H1 (cell line): ENCODE measurements at regions not wholly inside any gene's neighbourhood (a gene's known extent, or its start where the extent isn't known, plus 50 kb on each side); places are given as distances from the start of the nearest gene placed in this dataset.

Source experiments
- CTCF ChIA-PET: fragments of 300-600 bp; sonication (Branson Sonifier 250); formaldehyde crosslinking; loops from one replicate; lab custom pipeline; 2021; ENCODE audit not compliant: partially characterized antibody; lab: Charles Lee
- POLR2A ChIA-PET: fragments of 300-600 bp; sonication (Branson Sonifier 250); formaldehyde crosslinking; loops from one replicate; lab custom pipeline; 2021; ENCODE audit warnings: inconsistent platforms; ENCODE audit not compliant: partially characterized antibody; lab: Charles Lee
- DNase-seq, 2 experiments: peaks; one replicate each; pipeline versions ENCODE4 v3.0.0 to v3.0.0-alpha.2; 2010 to 2022; ENCODE audit warnings: low spot score in 2 of 2, low read depth in 1 of 2, mixed read lengths in 1 of 2
- FAIRE-seq: peaks from 2 replicates; lab custom pipeline; 2011; peaks lifted over from hg19 to GRCh38; lab: Jason Lieb, UNC
- H2AFZ ChIP-seq: 2 replicates; pipeline ENCODE4 v1.8.1; 2012; ENCODE audit warnings: low read length, inconsistent platforms
- H2AK5ac ChIP-seq: 2 replicates; pipeline ENCODE4 v1.6.1; 2013; ENCODE audit warnings: low read depth, low read length
- H2BK120ac ChIP-seq: replicated peaks from 2 replicates; pipeline ENCODE3; 2013; ENCODE audit warnings: low read depth, low read length, inconsistent platforms
- H2BK12ac ChIP-seq: 2 replicates; pipeline ENCODE4 v1.6.1; 2013; ENCODE audit warnings: low read depth, low read length
- H2BK15ac ChIP-seq: 2 replicates; pipeline ENCODE4 v1.6.1; 2013; ENCODE audit warnings: low read length
- H2BK20ac ChIP-seq: 2 replicates; pipeline ENCODE4 v1.6.1; 2013; ENCODE audit warnings: low read length
- H2BK5ac ChIP-seq: 2 replicates; pipeline ENCODE4 v1.6.1; 2013; ENCODE audit warnings: low read depth, low read length
- H3K14ac ChIP-seq: 2 replicates; pipeline ENCODE4 v1.6.1; 2013; ENCODE audit warnings: inconsistent platforms; ENCODE audit not compliant: insufficient read length
- H3K18ac ChIP-seq: 2 replicates; pipeline ENCODE4 v1.6.1; 2013; ENCODE audit warnings: low read length; ENCODE audit errors: extremely low read depth
- H3K23ac ChIP-seq: 2 replicates; pipeline ENCODE4 v1.6.1; 2013; ENCODE audit warnings: inconsistent platforms; ENCODE audit not compliant: insufficient read length
- H3K23me2 ChIP-seq: 2 replicates; pipeline ENCODE4 v1.6.1; 2013; ENCODE audit warnings: low read depth, low read length
- H3K27ac ChIP-seq: 2 replicates; pipeline ENCODE4 v1.6.1; 2011; ENCODE audit warnings: low read depth, low read length, inconsistent platforms
- H3K27me3 ChIP-seq, 4 experiments: replicated peaks in 1 of 4; 1 replicate in 1 of 4; 2 replicates in 3 of 4; pipeline versions ENCODE4 v1.6.1 to v1.8.1; 2011 to 2013; ENCODE audit warnings: low read length in 3 of 4, mild to moderate bottlenecking in 3 of 4, inconsistent platforms in 2 of 4, mixed read lengths in 2 of 4, moderate library complexity in 1 of 4; ENCODE audit not compliant: control insufficient read depth in 3 of 4, insufficient read depth in 3 of 4; ENCODE audit errors: extremely low read depth in 1 of 4
- H3K36me3 ChIP-seq, 4 experiments: 2 replicates each; pipeline versions ENCODE4 v1.6.1 to v1.8.1; 2011 to 2013; ENCODE audit warnings: mild to moderate bottlenecking in 4 of 4, low read length in 3 of 4, moderate library complexity in 2 of 4, control low read depth in 1 of 4, inconsistent platforms in 1 of 4; ENCODE audit not compliant: insufficient read depth in 4 of 4, control insufficient read depth in 2 of 4
- H3K4ac ChIP-seq: replicated peaks from 2 replicates; pipeline ENCODE3; 2013; ENCODE audit warnings: low read length, low read depth, mixed read lengths, inconsistent platforms; ENCODE audit not compliant: insufficient read length
- H3K4me1 ChIP-seq, 4 experiments: replicated peaks in 1 of 4; 1 replicate in 1 of 4; 2 replicates in 3 of 4; pipeline versions ENCODE4 v1.6.1 to v1.8.1; 2011 to 2013; ENCODE audit warnings: low read length in 3 of 4, inconsistent platforms in 2 of 4, mixed read lengths in 1 of 4; ENCODE audit not compliant: insufficient read depth in 4 of 4, control insufficient read depth in 3 of 4
- H3K4me2 ChIP-seq, 2 experiments: 2 replicates each; pipeline versions ENCODE4 v1.6.1 to v1.8.1; 2011 to 2013; ENCODE audit warnings: low read depth in 2 of 2, low read length in 2 of 2, control low read depth in 1 of 2, inconsistent platforms in 1 of 2, mild to moderate bottlenecking in 1 of 2; ENCODE audit not compliant: insufficient read depth in 1 of 2
- H3K4me3 ChIP-seq, 4 experiments: fragments of 200-600, 300-600 bp in 1 of 4; sonication (generic), shearing (Covaris generic), sonication (Bioruptor Twin) in 1 of 4; 2 replicates each; pipeline versions ENCODE4 v1.5.1 to v1.8.1; 2011 to 2016; ENCODE audit warnings: low read length in 4 of 4, low read depth in 3 of 4, control low read depth in 2 of 4, inconsistent platforms in 2 of 4, mild to moderate bottlenecking in 2 of 4, mixed read lengths in 1 of 4, moderate library complexity in 1 of 4; ENCODE audit not compliant: insufficient read depth in 2 of 4; ENCODE audit errors: extremely low read depth in 1 of 4
- H3K56ac ChIP-seq: replicated peaks from 2 replicates; pipeline ENCODE3; 2013; ENCODE audit warnings: low read depth, mild to moderate bottlenecking, mixed read lengths, low read length, inconsistent platforms; ENCODE audit not compliant: insufficient read length
- H3K79me1 ChIP-seq: 2 replicates; pipeline ENCODE4 v1.6.1; 2013; ENCODE audit warnings: low read depth, low read length, control low read depth
- H3K79me2 ChIP-seq, 2 experiments: 2 replicates each; pipeline versions ENCODE4 v1.6.1 to v1.8.1; 2012 to 2013; ENCODE audit warnings: low read length in 2 of 2, mild to moderate bottlenecking in 2 of 2, inconsistent platforms in 1 of 2; ENCODE audit not compliant: insufficient read depth in 2 of 2, control insufficient read depth in 1 of 2
- H3K9ac ChIP-seq, 4 experiments: replicated peaks in 1 of 4; 1 replicate in 1 of 4; 2 replicates in 3 of 4; pipeline versions ENCODE4 v1.6.1 to v1.8.1; 2011 to 2013; ENCODE audit warnings: low read depth in 3 of 4, low read length in 3 of 4, control low read depth in 2 of 4, mild to moderate bottlenecking in 2 of 4, moderate library complexity in 2 of 4, inconsistent platforms in 1 of 4; ENCODE audit errors: extremely low read depth in 1 of 4
- H3K9me3 ChIP-seq, 2 experiments: 2 replicates each; pipeline versions ENCODE4 v1.6.1 to v1.8.1; 2012 to 2013; ENCODE audit warnings: mild to moderate bottlenecking in 2 of 2, moderate library complexity in 2 of 2, control low read depth in 1 of 2, inconsistent platforms in 1 of 2, low read depth in 1 of 2, low read length in 1 of 2, mixed read lengths in 1 of 2; ENCODE audit not compliant: insufficient read depth in 2 of 2
- H4K20me1 ChIP-seq, 2 experiments: replicated peaks in 1 of 2; 2 replicates each; pipeline versions ENCODE3 to v1.8.1; 2011 to 2013; ENCODE audit warnings: inconsistent platforms in 2 of 2, low read length in 2 of 2, mild to moderate bottlenecking in 1 of 2; ENCODE audit not compliant: insufficient read depth in 2 of 2, control insufficient read depth in 1 of 2
- H4K5ac ChIP-seq: 2 replicates; pipeline ENCODE4 v1.6.1; 2013; ENCODE audit warnings: low read length, low read depth, mixed read lengths, inconsistent platforms; ENCODE audit not compliant: insufficient read length
- H4K8ac ChIP-seq: 2 replicates; pipeline ENCODE4 v1.8.0; 2013; ENCODE audit warnings: mild to moderate bottlenecking, moderate library complexity, low read length, inconsistent platforms; ENCODE audit not compliant: insufficient read depth; ENCODE audit errors: extremely low read depth
- H4K91ac ChIP-seq: replicated peaks from 2 replicates; pipeline ENCODE3; 2013; ENCODE audit warnings: low read length, mixed read lengths, inconsistent platforms; ENCODE audit not compliant: insufficient read length
- CBX8 ChIP-seq: fragments of 300-800, 300-1000 bp; sonication (generic); IDR thresholded peaks from 2 replicates; pipeline ENCODE4 v1.7.1; 2016; ENCODE audit warnings: low read depth, low read length, borderline replicate concordance
- CEBPB ChIP-seq: IDR thresholded peaks from 2 replicates; pipeline ENCODE4 v1.6.1; 2012; ENCODE audit warnings: low read depth, low read length
- GTF2F1 ChIP-seq: IDR thresholded peaks from 2 replicates; pipeline ENCODE4 v1.6.1; 2012; ENCODE audit warnings: low read depth, low read length, improper control_type of control experiment, borderline replicate concordance
- MAFK ChIP-seq: IDR thresholded peaks from 2 replicates; pipeline ENCODE4 v1.6.1; 2012; ENCODE audit warnings: low read depth, mild to moderate bottlenecking, improper control_type of control experiment, low read length
- NRF1 ChIP-seq: IDR thresholded peaks from 2 replicates; pipeline ENCODE4 v1.6.1; 2011; ENCODE audit warnings: mild to moderate bottlenecking, low read depth, low read length, improper control_type of control experiment
- RAD21 ChIP-seq, 2 experiments: IDR thresholded peaks in 1 of 2; conservative IDR thresholded peaks in 1 of 2; 2 replicates each; pipeline ENCODE4 v1.6.1; 2011; ENCODE audit warnings: low read depth in 2 of 2, low read length in 2 of 2, improper control_type of control experiment in 1 of 2, inconsistent platforms in 1 of 2, mild to moderate bottlenecking in 1 of 2, moderate library complexity in 1 of 2
- RNF2 ChIP-seq: fragments of 200-900, 300-1000 bp; sonication (generic); IDR thresholded peaks from 2 replicates; pipeline ENCODE4 v1.7.1; 2016; ENCODE audit warnings: borderline replicate concordance, low read depth, mild to moderate bottlenecking, antibody characterized with exemption, low read length; ENCODE audit not compliant: poor library complexity, severe bottlenecking; ENCODE audit errors: missing control alignments
- WGBS, 2 experiments: shearing (Covaris generic) in 1 of 2; methylation state at CpG; one replicate each; pipeline versions ENCODE4 v1.1.6 to v1.1.7; 2013 to 2015; ENCODE audit warnings: low lambda C conversion rate in 2 of 2, mixed read lengths in 2 of 2, inconsistent platforms in 1 of 2, low coverage in 1 of 2, missing lambda C conversion rate in 1 of 2; ENCODE audit not compliant: insufficient replicate concordance in 2 of 2, insufficient coverage in 1 of 2, insufficient read length in 1 of 2; ENCODE audit errors: extremely low coverage in 1 of 2, missing lambda C conversion rate in 1 of 2; 5-methylcytosine and 5-hydroxymethylcytosine counted together

DNA sequence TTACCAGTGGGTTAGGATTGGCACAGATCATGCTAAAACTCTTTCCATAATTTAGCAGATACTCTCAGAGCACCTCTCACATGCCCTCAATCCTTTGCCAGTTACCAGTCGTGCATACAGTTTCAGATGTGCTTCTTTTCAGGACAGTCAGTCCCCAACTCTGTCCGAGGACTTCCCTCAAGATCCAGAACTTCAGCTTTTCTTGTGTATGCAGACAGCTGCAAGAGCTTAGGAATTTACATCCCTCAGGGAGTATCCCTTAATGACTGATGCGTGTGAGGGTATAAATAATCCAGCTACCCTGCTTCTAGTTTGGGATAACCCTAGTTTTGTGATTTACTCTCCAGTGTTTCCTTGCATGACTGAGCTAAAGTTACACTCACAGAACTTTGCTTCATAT lies 393.0 kb upstream of the PLXNA2 start:
- CTCF ChIA-PET = interaction anchor here (0.9 to 1.4 kb wide), 3 partner anchors 41 to 385 kb away, joined by 3 to 4 read pairs (median 3); no protein-coding TSS in a partner anchor
- FAIRE-seq = no peak
- 92% methylated on average over 3 of the region's 3 CpGs; no CpG with 5 or more reads in 1 of the 2 experiments for WGBS, 2 experiments

More for the DNA sequence above, 393.0 kb upstream of the PLXNA2 start:
- H3K4ac ChIP-seq = no peak overlapping the region
- H2BK15ac ChIP-seq = no peak overlapping the region
- POLR2A ChIA-PET = no interaction called here
- no peaks in the 10 kb centered on the region for H3K23me2 ChIP-seq
- H3K79me1 ChIP-seq = no peaks in the 10 kb centered on the region
- no peaks in the 10 kb centered on the region for H3K79me2 ChIP-seq
- H3K23ac ChIP-seq = no peak overlapping the region
- no peak overlapping the region for H4K8ac ChIP-seq
- TF ChIP-seq GTF2F1 = no peak
- no peak for TF ChIP-seq MAFK
- TF ChIP-seq NRF1 = no peak
- no peak for TF ChIP-seq RAD21 (IDR thresholded peaks at IDR 0.05 in 1 of 2, conservative IDR thresholded peaks at IDR 0.05 in 1 of 2; ENCODE audit: low read depth in 2 of 2, low read length in 2 of 2)
- TF ChIP-seq CBX8 = no peak
- no peak for TF ChIP-seq RNF2
- no peak for TF ChIP-seq CEBPB
- H4K20me1 ChIP-seq = no peaks in the 10 kb centered on the region
- no peak for DNase-seq
- H2BK5ac ChIP-seq = no peak overlapping the region
- H3K27me3 ChIP-seq = no peaks in the 10 kb centered on the region; a peak in 1 of 7 replicates
- no peak overlapping the region for H3K4me2 ChIP-seq
- no peak overlapping the region for H3K14ac ChIP-seq
- H3K9me3 ChIP-seq = no peaks in the 10 kb centered on the region
- H2BK120ac ChIP-seq = no peak overlapping the region
- no peak overlapping the region for H4K5ac ChIP-seq
- no peak overlapping the region for H2AFZ ChIP-seq
- H3K36me3 ChIP-seq = no peaks in the 10 kb centered on the region
- H3K4me1 ChIP-seq = no peaks in the 10 kb centered on the region
- no peak overlapping the region for H2AK5ac ChIP-seq
- H2BK20ac ChIP-seq = no peak overlapping the region
- no peak overlapping the region for H4K91ac ChIP-seq
- H3K27ac ChIP-seq = no peak overlapping the region
- H3K4me3 ChIP-seq = no peak overlapping the region
- H3K18ac ChIP-seq = no peak overlapping the region
- H3K9ac ChIP-seq = no peak overlapping the region
- no peak overlapping the region for H3K56ac ChIP-seq
- no peak overlapping the region for H2BK12ac ChIP-seq
